RWPE1 (cell line): ENCODE measurements at regions not wholly inside any gene's neighbourhood (a gene's known extent, or its start where the extent isn't known, plus 50 kb on each side); places are given as distances from the start of the nearest gene placed in this dataset.

Source experiments
- CTCF ChIA-PET: fragments of 350-600 bp; sonication (Branson Sonifier 250); formaldehyde crosslinking; extraction: SDS; loops from one replicate; lab custom pipeline; 2021; lab: Yijun Ruan, JAX
- POLR2A ChIA-PET: fragments of 400-600 bp; formaldehyde crosslinking; extraction: SDS; loops from one replicate; lab custom pipeline; 2020; ENCODE audit warnings: antibody characterized with exemption; ENCODE audit not compliant: low non-redundant PET; lab: Yijun Ruan, JAX
- DNase-seq: peaks from one replicate; pipeline ENCODE4 v3.0.0; 2012; ENCODE audit warnings: low spot score
- H3K27ac ChIP-seq: fragments of 450-650 bp; 2 replicates; pipeline ENCODE4 v1.5.1; 2017
- TF ChIP-seq, protein P1 (sequence below): fragments of 450-650 bp; conservative IDR thresholded peaks from 2 replicates; pipeline ENCODE4 v1.5.1; 2017; ENCODE audit warnings: low read depth, mild to moderate bottlenecking

DNA sequence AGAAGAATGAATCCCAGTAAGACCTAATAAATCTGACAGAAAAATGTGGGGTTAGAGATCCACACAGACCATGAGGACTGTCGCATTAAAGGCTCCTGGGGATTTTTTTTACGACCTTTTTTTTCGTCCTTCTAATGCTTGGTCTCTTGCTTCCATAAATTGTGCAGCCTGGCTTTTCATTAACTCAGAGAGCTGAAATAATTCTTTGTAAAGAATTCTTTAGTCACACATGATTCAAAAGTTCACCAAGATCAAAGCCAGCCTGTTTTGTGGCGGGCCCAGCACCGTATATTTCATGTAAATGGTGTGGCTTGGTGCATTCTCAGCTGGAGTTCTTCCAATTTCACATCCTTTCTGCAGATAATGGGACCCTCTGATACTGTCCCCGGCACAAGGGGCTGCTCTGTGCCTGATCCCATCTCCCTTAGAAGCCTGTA is 206.6 kb upstream of the BMPER start:
- no peak for DNase-seq
- TF ChIP-seq, protein P1, sequence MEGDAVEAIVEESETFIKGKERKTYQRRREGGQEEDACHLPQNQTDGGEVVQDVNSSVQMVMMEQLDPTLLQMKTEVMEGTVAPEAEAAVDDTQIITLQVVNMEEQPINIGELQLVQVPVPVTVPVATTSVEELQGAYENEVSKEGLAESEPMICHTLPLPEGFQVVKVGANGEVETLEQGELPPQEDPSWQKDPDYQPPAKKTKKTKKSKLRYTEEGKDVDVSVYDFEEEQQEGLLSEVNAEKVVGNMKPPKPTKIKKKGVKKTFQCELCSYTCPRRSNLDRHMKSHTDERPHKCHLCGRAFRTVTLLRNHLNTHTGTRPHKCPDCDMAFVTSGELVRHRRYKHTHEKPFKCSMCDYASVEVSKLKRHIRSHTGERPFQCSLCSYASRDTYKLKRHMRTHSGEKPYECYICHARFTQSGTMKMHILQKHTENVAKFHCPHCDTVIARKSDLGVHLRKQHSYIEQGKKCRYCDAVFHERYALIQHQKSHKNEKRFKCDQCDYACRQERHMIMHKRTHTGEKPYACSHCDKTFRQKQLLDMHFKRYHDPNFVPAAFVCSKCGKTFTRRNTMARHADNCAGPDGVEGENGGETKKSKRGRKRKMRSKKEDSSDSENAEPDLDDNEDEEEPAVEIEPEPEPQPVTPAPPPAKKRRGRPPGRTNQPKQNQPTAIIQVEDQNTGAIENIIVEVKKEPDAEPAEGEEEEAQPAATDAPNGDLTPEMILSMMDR = no peak
- CTCF ChIA-PET = no interaction called here
- POLR2A ChIA-PET = no interaction called here
- H3K27ac ChIP-seq = no peak overlapping the region

DNA sequence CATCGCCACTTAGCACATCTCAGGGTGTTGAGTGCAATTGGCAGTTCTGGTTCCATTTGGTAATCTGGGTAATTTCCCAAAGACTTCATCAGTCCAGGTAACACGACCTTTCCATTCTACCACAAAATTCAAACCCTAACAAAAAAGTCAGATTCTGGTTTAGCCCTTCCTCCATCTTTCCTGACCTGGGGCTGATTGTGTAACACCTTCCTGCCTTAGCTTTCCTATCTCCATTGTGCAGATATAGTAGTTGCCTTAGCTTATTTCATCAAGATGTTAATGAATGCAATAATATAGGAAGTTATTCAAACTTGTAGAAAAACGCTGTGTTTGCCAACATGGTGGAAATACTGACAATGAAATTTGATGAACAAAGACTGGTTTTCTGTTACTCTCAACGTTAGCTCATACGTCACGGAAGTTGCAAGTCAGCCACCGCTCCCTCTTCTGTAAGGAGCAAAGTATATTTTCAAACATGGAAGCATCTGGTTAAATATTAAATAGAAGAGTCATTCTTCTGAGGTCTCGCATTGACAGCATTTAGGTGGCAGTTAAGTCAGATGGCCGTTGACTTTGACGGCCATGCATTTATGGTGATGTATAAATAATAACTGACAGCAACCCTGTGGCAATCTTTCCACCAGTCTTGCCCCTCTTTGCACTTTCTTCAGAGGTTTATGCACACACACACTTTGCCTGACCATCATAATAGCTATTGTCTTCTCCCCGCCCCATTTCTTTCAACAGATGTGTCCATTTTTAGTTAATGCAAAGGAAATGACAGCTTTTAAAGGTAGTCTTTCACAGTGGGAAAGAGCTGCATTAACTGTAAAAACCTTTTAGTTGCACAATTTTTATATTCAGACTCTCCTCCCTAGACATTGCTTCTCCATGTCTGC is 205.1 kb upstream of the BMPER start:
- POLR2A ChIA-PET = no interaction called here
- TF ChIP-seq, protein P1 = no peak
- CTCF ChIA-PET = interaction anchor here (1.0 kb wide), 1 partner anchor 514 kb away, joined by 3 read pairs; no protein-coding TSS in a partner anchor
- H3K27ac ChIP-seq = no peak overlapping the region
- no peak for DNase-seq

DNA sequence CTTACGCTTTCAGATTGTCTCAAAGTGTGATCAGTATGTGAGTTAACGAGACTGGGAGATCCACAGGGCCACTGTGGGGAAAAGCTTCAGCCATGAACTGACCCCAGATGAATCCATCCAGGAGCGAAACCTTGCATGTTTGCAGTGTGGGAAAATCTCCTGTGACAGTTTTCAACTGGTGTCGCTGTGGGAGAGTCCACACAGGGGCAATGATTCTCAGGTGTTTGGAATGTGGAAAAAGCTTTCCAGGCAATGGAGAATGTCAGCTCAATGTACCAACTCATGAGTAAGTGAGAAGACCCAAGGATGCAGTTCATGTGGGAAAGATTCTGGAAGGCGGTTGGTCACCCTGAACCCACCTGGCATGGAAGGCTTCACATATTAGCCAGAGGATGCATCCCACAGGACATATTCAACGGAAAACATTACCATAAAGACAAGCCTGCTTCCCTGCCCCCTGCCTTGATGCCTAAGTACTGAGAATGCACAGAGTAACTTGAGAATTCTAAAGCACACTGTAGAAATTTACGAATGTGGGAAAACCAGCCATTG is 204.1 kb upstream of the BMPER start:
- H3K27ac ChIP-seq = no peak overlapping the region
- no peak for DNase-seq
- CTCF ChIA-PET = interaction anchor here (1.0 kb wide), 1 partner anchor 515 kb away, joined by 3 read pairs; no protein-coding TSS in a partner anchor
- POLR2A ChIA-PET = no interaction called here
- TF ChIP-seq, protein P1 = no peak

DNA sequence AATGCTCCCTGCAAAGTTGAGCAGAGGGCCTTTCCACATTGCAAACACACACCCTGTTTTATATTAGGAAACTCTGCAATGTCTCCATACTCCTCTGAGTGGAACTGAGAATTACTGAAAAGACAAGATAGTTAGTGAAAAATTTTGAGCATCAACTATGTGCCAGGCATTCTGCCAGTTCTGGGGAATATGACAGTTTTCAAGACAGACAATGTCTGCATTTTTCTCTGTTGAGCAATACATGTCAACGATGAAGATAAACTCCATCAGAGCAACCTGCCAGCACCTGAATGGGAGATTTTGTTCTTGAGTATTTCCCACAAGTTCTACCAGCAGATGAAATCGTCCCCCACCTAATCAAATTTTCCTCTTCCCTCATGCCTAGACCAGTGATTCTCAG is 203.4 kb upstream of the BMPER start:
- ChIA-PET CTCF (no interaction called here), POLR2A (no interaction called here)
- H3K27ac ChIP-seq = no peak overlapping the region
- no peak for DNase-seq
- TF ChIP-seq, protein P1 = no peak

DNA sequence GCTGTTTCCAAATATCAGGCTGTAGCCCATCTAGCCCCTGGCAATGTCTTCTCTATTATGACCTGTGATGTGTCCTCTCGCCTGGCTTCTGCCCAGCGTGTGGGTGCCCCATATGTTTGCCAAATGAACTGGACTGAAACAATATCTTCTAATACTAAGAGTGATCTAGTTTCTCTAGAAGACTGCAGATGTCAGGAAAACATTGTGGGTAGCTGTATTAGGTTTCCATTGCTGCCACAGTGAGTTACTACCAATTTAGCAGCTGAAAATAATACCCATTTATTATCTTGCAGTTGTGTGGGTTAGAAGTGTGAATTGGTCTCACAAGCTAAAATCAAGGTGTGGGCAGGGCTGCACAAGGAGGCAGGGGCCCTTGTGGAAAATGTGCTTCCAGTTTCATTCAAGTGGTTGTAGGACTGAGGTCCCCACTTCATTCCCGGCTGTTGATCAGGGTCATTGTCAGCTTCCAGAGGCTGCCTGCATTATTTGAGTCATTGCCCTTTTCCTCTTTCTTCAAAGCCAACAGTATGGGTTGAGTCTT is 202.8 kb upstream of the BMPER start:
- ChIA-PET CTCF (interaction anchor here (0.9 kb wide), 1 partner anchor 11 kb away, joined by 4 read pairs; no protein-coding TSS in a partner anchor), POLR2A (no interaction called here)
- no peak for DNase-seq
- TF ChIP-seq, protein P1 = no peak
- H3K27ac ChIP-seq = no peak overlapping the region

DNA sequence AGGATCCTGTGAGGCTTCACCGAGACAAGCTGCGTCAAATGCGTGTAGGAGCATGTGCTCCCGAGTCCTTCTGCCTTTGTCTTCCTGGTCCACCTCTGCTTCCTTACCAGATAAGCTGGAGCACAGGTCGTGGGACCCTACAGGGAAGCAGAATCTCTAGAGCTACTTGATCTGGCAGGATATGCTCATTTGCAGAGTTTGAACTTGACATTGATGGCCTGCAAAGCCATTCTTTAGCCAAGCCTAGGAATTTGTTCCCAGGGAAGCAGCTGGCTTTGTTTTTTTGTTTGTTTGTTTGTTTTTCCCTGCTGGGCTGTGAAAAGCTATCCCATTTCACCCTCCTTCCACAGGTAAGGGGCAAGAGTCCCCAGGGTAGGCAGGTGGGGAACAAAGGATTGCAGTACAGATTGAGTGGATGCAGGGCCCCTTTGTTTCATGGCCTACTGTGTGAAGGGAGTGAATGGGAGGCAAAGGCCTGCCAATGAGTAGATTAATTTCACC is 200.0 kb upstream of the BMPER start:
- H3K27ac ChIP-seq = no peak overlapping the region
- no peak for DNase-seq
- CTCF ChIA-PET = interaction anchor here (0.6 kb wide), 1 partner anchor 278 kb away, joined by 5 read pairs; no protein-coding TSS in a partner anchor
- POLR2A ChIA-PET = no interaction called here
- TF ChIP-seq, protein P1 = no peak
